ENCODE measurements at regions not wholly inside any gene's neighbourhood (a gene's known extent, or its start where the extent isn't known, plus 50 kb on each side); places are given as distances from the start of the nearest gene placed in this dataset.

GRCh38 chr1:90162216-90162615 lies 167.3 kb downstream of the ZNF326 start:
- no peak for DNase-seq (ENCODE audit: low spot score)
- no peak for TF ChIP-seq CTCF (IDR thresholded peaks at IDR 0.05; ENCODE audit: extremely low read depth, missing control alignments)

- no peak for DNase-seq (ENCODE audit: low spot score)
- TF ChIP-seq CTCF (IDR thresholded peaks at IDR 0.05; ENCODE audit: extremely low read depth, missing control alignments) = no peak
Measured at GRCh38 chr1:90161625-90162024, 166.7 kb downstream of the ZNF326 start.

- no peak for TF ChIP-seq CTCF (IDR thresholded peaks at IDR 0.05; ENCODE audit: extremely low read depth, missing control alignments)
- DNase-seq (ENCODE audit: low spot score) = no peak
Measured at GRCh38 chr1:90155721-90156487, 161.0 kb downstream of the ZNF326 start.

GRCh38 chr1:90154711-90155110 lies 159.8 kb downstream of the ZNF326 start:
- no peak for DNase-seq (ENCODE audit: low spot score)
- no peak for TF ChIP-seq CTCF (IDR thresholded peaks at IDR 0.05; ENCODE audit: extremely low read depth, missing control alignments)

- DNase-seq (ENCODE audit: low spot score) = no peak
- TF ChIP-seq CTCF (IDR thresholded peaks at IDR 0.05; ENCODE audit: extremely low read depth, missing control alignments) = no peak
Measured at GRCh38 chr1:90149101-90149500, 154.2 kb downstream of the ZNF326 start.

- no peak for DNase-seq (ENCODE audit: low spot score)
- TF ChIP-seq CTCF (IDR thresholded peaks at IDR 0.05; ENCODE audit: extremely low read depth, missing control alignments) = no peak
Measured at GRCh38 chr1:90147093-90147492, 152.2 kb downstream of the ZNF326 start.

- no peak for DNase-seq (ENCODE audit: low spot score)
Measured at GRCh38 chr1:90144820-90145219, 149.9 kb downstream of the ZNF326 start.

More at GRCh38 chr1:90144820-90145219, 149.9 kb downstream of the ZNF326 start:
- no peak for TF ChIP-seq CTCF (IDR thresholded peaks at IDR 0.05; ENCODE audit: extremely low read depth, missing control alignments)

Measured in GM20000 (cell line).